ENCODE measurements at regions not wholly inside any gene's neighbourhood (a gene's known extent, or its start where the extent isn't known, plus 50 kb on each side); places are given as distances from the start of the nearest gene placed in this dataset.
A peak's percentile ranks its signal among the peaks of the same experiment; 100 is the strongest.
"Not testable (repeated sequence)": the region's sequence is repeated elsewhere in the genome, so short reads cannot be mapped to it uniquely, and the experiment has no call there.

DNA sequence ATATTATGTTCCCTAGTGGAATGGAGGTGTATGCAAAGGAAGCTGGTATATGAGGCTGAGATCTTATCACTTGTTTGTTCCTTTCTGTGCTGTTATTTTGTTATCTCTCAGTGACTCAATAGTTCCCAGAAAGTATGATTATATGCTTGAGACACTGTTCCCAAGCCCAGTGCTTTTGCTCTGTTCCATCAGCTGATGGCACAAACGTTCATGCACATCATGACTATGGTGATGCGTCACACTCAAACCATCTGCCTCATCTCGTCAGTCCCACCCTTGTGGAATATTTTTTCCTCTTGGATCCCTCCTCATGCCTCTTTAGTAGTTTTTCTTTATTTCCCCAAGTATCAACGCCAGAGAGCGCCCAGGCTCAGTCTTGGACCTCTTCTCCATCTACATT, 786.9 kb downstream of the AACS start:
- no peak overlapping the region for H3K4me3 Mint-ChIP-seq
- H3K27me3 Mint-ChIP-seq = no peaks in the 10 kb centered on the region
- H3K27ac Mint-ChIP-seq = no peak overlapping the region
- peaks cover 0 to 6% (median 2%) of the 10 kb centered on the region in 3 donors for H3K9me3 Mint-ChIP-seq
- no peaks in the 10 kb centered on the region for H3K4me1 Mint-ChIP-seq
- no peaks in the 10 kb centered on the region for H3K36me3 Mint-ChIP-seq

GRCh38 chr12:125852679-125853078, 787.4 kb downstream of the AACS start:
- Mint-ChIP-seq H3K4me1 (no peaks in the 10 kb centered on the region), H3K9me3 (peaks cover 0 to 6% (median 2%) of the 10 kb centered on the region in 3 donors), H3K27ac (no peak overlapping the region), H3K4me3 (no peak overlapping the region), H3K36me3 (no peaks in the 10 kb centered on the region), H3K27me3 (no peaks in the 10 kb centered on the region)

- H3K9me3 Mint-ChIP-seq = peaks cover 0 to 6% (median 2%) of the 10 kb centered on the region in 3 donors
- H3K27me3 Mint-ChIP-seq = no peaks in the 10 kb centered on the region
- peak overlapping the region in 1 of 3 donors; percentile 58 for H3K27ac Mint-ChIP-seq
- H3K4me1 Mint-ChIP-seq = no peaks in the 10 kb centered on the region
- H3K36me3 Mint-ChIP-seq = no peaks in the 10 kb centered on the region
- H3K4me3 Mint-ChIP-seq = no peak overlapping the region
These were observed 788.4 kb downstream of the AACS start for GRCh38 chr12:125853670-125854069.

- H3K9me3 Mint-ChIP-seq = peaks cover 0 to 15% (median 2%) of the 10 kb centered on the region in 3 donors
- H3K4me3 Mint-ChIP-seq = no peak overlapping the region
- H3K36me3 Mint-ChIP-seq = no peaks in the 10 kb centered on the region
- no peaks in the 10 kb centered on the region for H3K4me1 Mint-ChIP-seq
- no peak overlapping the region for H3K27ac Mint-ChIP-seq
- H3K27me3 Mint-ChIP-seq = peaks cover 5% of the 10 kb centered on the region
These were observed 791.1 kb downstream of the AACS start for GRCh38 chr12:125856366-125856765.

GRCh38 chr12:125856896-125857295, 791.7 kb downstream of the AACS start:
- H3K27ac Mint-ChIP-seq = no peak overlapping the region
- no peaks in the 10 kb centered on the region for H3K4me1 Mint-ChIP-seq
- peaks cover 5% of the 10 kb centered on the region for H3K27me3 Mint-ChIP-seq
- no peaks in the 10 kb centered on the region for H3K36me3 Mint-ChIP-seq
- H3K9me3 Mint-ChIP-seq = peaks cover 0 to 15% (median 2%) of the 10 kb centered on the region in 3 donors
- H3K4me3 Mint-ChIP-seq = no peak overlapping the region

DNA sequence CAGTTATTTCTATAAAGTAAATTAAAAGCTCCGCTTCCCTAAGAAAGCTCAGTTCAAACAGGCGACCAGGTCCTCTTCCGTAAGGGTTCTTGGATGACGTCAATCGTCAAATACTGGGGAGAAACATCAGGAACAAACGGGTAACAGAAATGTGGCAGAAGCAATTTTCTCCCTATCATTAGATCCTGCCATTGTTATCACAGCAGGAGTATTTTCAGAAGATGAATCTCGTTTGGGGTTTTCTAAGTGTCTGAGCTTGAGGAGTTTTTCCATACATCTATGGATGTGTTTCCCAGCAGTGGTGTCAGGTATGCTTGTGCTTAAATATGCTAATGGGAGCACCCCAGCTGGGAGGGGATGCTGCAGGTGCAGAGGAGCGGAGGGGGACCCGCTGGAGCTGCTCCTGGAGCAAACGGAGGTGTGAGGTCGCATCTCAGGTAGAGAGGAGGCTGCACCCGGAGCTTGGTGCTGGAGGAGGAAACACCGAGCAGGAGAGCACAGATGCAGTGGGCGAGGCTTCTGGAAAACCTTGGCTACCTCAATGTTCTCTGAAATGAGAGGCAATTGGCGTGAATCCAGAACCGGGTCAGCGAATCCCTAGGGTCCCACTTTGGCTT, 795.5 kb downstream of the AACS start:
- Mint-ChIP-seq H3K4me3 (no peak overlapping the region), H3K27me3 (peaks cover 5% of the 10 kb centered on the region), H3K9me3 (peaks cover 0 to 13% (median 7%) of the 10 kb centered on the region in 3 donors), H3K27ac (no peak overlapping the region), H3K36me3 (no peaks in the 10 kb centered on the region), H3K4me1 (no peaks in the 10 kb centered on the region)

- H3K36me3 Mint-ChIP-seq = no peaks in the 10 kb centered on the region
- H3K4me1 Mint-ChIP-seq = no peaks in the 10 kb centered on the region
- H3K27me3 Mint-ChIP-seq = peaks cover 5% of the 10 kb centered on the region
- H3K27ac Mint-ChIP-seq = no peak overlapping the region
- H3K4me3 Mint-ChIP-seq = no peak overlapping the region
- peaks cover 0 to 13% (median 7%) of the 10 kb centered on the region in 3 donors for H3K9me3 Mint-ChIP-seq
These were observed 796.4 kb downstream of the AACS start for GRCh38 chr12:125861299-125862281.

- H3K4me3 Mint-ChIP-seq, H3K27ac Mint-ChIP-seq, H3K4me1 Mint-ChIP-seq, H3K27me3 Mint-ChIP-seq, H3K9me3 Mint-ChIP-seq, H3K36me3 Mint-ChIP-seq: not testable (repeated sequence)
These were observed 800.0 kb downstream of the AACS start for GRCh38 chr12:125865236-125865635.

DNA sequence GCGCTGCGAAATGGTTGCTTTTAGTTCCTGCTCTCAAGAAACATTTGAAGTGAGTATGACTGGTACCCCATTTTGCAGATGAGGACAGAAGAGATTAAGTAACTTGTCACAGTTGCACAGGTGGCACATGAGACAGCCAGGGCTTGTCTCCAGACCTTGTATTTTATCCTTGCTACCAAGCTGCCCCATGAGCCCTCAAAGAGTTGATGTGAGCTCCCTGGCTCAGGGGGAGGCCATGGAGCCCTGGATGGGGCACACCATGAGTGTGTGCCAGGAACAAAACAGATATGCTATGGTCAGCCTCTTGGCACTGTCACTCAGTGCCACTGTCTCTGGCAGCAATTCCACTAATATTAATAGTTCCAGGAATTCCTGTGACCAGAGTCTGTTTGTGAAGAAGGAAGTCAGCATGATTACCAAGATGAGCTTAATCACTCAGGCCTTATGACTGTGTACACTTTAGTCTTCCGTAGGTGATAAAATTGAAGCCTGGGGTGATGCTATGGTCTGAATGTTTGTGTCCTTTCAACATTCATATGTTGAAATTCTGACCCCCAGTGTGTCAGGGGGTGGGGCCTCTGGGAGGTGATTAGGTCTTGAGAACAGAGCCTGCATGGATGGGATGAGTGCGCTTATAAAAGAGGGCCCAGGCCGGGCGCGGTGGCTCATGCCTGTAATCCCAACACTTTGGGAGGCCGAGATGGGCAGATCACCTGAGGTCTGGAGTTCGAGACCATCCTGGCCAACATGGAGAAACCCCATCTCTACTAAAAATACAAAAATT, 806.8 kb downstream of the AACS start:
- peaks cover 2% of the 10 kb centered on the region for H3K36me3 Mint-ChIP-seq
- no peak overlapping the region for H3K4me3 Mint-ChIP-seq
- no peak overlapping the region for H3K27ac Mint-ChIP-seq
- peaks cover 0 to 7% (median 5%) of the 10 kb centered on the region in 3 donors for H3K9me3 Mint-ChIP-seq
- H3K4me1 Mint-ChIP-seq = no peaks in the 10 kb centered on the region
- peaks cover 3% of the 10 kb centered on the region for H3K27me3 Mint-ChIP-seq

GRCh38 chr12:125873016-125873415, 807.8 kb downstream of the AACS start:
- Mint-ChIP-seq H3K4me1 (no peaks in the 10 kb centered on the region), H3K4me3 (no peak overlapping the region), H3K9me3 (peaks cover 0 to 7% (median 5%) of the 10 kb centered on the region in 3 donors), H3K27ac (no peak overlapping the region), H3K36me3 (peaks cover 2% of the 10 kb centered on the region), H3K27me3 (peaks cover 3% of the 10 kb centered on the region)

DNA sequence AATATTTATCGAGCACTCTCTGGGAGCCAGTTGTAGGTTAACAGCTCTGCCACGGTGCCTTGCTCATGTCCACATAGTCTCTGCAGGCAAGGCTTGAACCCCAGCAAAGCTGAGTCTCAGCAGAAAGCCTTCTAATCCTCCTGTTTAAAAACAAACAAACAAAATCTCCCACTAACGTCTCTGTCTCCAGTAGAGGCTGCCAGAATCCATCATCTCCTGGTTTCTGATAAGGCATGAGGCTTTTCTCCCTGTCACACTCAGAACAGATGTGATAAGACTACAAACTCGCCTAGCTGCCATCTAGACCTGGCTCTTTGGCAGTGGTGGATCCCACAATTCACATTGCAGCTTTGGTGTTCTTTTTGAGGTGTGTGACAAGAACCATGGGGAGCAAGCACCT, 813.2 kb downstream of the AACS start:
- no peaks in the 10 kb centered on the region for H3K27me3 Mint-ChIP-seq
- peaks cover 0 to 5% (median 3%) of the 10 kb centered on the region in 3 donors for H3K9me3 Mint-ChIP-seq
- no peak overlapping the region for H3K4me3 Mint-ChIP-seq
- H3K36me3 Mint-ChIP-seq = peaks cover 2% of the 10 kb centered on the region
- no peaks in the 10 kb centered on the region for H3K4me1 Mint-ChIP-seq
- no peak overlapping the region for H3K27ac Mint-ChIP-seq

GRCh38 chr12:125882141-125882540, 816.9 kb downstream of the AACS start:
- Mint-ChIP-seq H3K4me3 (no peak overlapping the region), H3K36me3 (no peaks in the 10 kb centered on the region), H3K27me3 (no peaks in the 10 kb centered on the region), H3K9me3 (peaks cover 0 to 7% (median 4%) of the 10 kb centered on the region in 3 donors), H3K4me1 (no peaks in the 10 kb centered on the region), H3K27ac (no peak overlapping the region)

DNA sequence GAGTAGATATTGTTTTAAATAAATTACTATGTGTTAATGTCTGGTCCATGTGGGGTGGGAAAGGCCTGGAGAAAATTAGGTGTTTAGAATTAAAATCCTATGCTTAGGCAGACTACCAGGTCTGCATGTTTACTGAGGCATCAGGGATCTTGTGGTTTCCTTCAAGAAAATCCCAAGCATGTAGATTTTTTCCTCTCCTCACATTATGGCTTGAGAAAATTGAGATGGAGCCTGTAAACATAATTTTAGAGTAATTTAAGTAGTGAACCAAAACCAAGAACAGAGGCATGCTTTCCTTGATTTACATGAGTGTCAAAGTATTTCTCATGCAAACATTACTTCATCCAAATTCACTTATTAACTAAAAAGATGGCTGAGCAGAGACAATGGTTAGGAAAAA, 823.7 kb downstream of the AACS start:
- Mint-ChIP-seq H3K4me1 (no peaks in the 10 kb centered on the region), H3K36me3 (no peaks in the 10 kb centered on the region), H3K27me3 (no peaks in the 10 kb centered on the region), H3K4me3 (no peak overlapping the region), H3K9me3 (peaks cover 0 to 7% (median 3%) of the 10 kb centered on the region in 3 donors), H3K27ac (no peak overlapping the region)

DNA sequence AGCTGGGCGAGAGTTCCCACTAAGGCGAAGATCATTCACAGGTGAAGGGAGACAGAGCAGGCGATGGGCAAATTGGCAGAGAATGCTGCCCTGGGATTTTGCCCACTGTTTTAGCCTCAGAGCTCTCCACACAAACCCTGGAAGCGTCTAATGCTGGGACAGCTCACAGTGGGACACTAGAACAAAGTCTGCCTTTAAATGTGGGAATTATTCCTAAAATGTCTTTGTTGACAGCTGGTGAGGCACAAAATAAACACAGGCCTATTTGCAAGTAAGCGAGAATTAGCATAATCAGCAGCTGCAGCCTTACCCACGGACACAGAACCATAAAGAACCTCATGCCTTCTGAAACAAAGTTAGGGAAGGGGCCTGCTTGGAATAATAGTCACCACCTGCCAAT, 824.5 kb downstream of the AACS start:
- Mint-ChIP-seq H3K27ac (no peak overlapping the region), H3K9me3 (peaks cover 0 to 3% (median 1%) of the 10 kb centered on the region in 3 donors), H3K27me3 (no peaks in the 10 kb centered on the region), H3K4me3 (no peak overlapping the region), H3K4me1 (no peaks in the 10 kb centered on the region), H3K36me3 (no peaks in the 10 kb centered on the region)

- Mint-ChIP-seq H3K27me3 (peaks cover 2% of the 10 kb centered on the region), H3K36me3 (no peaks in the 10 kb centered on the region), H3K4me3 (no peak overlapping the region), H3K4me1 (no peaks in the 10 kb centered on the region), H3K9me3 (peaks cover under 1 to 7% (median 1%) of the 10 kb centered on the region in 3 donors), H3K27ac (no peak overlapping the region)
These were observed 825.2 kb downstream of the AACS start for GRCh38 chr12:125890366-125890905.

All from IgD-negative memory B cell (primary cell).